GM23248 (cell line): ENCODE measurements at regions not wholly inside any gene's neighbourhood (a gene's known extent, or its start where the extent isn't known, plus 50 kb on each side); places are given as distances from the start of the nearest gene placed in this dataset.
A peak's percentile ranks its signal among the peaks of the same experiment; 100 is the strongest.

Source experiments
- DNase-seq: peaks from one replicate; pipeline ENCODE4 v3.0.0-alpha.2; 2015
- H2AFZ ChIP-seq: fragments of 200-600 bp; sonication (generic); 2 replicates; pipeline ENCODE4 v1.6.1; 2016; ENCODE audit warnings: antibody characterized with exemption
- H3F3A ChIP-seq: fragments of 200-600 bp; sonication (generic); 2 replicates; pipeline ENCODE4 v1.6.1; 2016; ENCODE audit warnings: mild to moderate bottlenecking, antibody characterized with exemption, mixed run types; ENCODE audit not compliant: insufficient read depth
- H3K27ac ChIP-seq: fragments of 200-600 bp; sonication (generic); 2 replicates; pipeline ENCODE4 v1.5.1; 2016; ENCODE audit warnings: mild to moderate bottlenecking
- H3K27me3 ChIP-seq: fragments of 200-600 bp; sonication (generic); replicated peaks from 2 replicates; pipeline ENCODE4 v1.6.1; 2016; ENCODE audit warnings: mild to moderate bottlenecking; ENCODE audit not compliant: insufficient read depth
- H3K36me3 ChIP-seq: fragments of 200-600 bp; sonication (generic); 2 replicates; pipeline ENCODE4 v1.6.1; 2016; ENCODE audit warnings: low read depth, mild to moderate bottlenecking
- H3K4me1 ChIP-seq: fragments of 200-600 bp; sonication (generic); 2 replicates; pipeline ENCODE4 v1.6.1; 2016; ENCODE audit warnings: mild to moderate bottlenecking; ENCODE audit not compliant: insufficient read depth
- H3K4me2 ChIP-seq: fragments of 200-600 bp; sonication (generic); one replicate; pipeline ENCODE4 v1.6.1; 2016; ENCODE audit warnings: mild to moderate bottlenecking; ENCODE audit not compliant: unreplicated experiment
- H3K4me3 ChIP-seq: fragments of 200-600 bp; sonication (generic); 2 replicates; pipeline ENCODE4 v1.5.1; 2016; ENCODE audit warnings: mild to moderate bottlenecking
- H3K79me2 ChIP-seq: fragments of 200-600 bp; sonication (generic); 2 replicates; pipeline ENCODE4 v1.6.1; 2016; ENCODE audit warnings: mild to moderate bottlenecking; ENCODE audit not compliant: insufficient read depth
- H3K9ac ChIP-seq: fragments of 200-600 bp; sonication (generic); 2 replicates; pipeline ENCODE4 v1.6.1; 2016; ENCODE audit warnings: mild to moderate bottlenecking
- H3K9me2 ChIP-seq: fragments of 200-600 bp; sonication (generic); 2 replicates; pipeline ENCODE4 v1.6.1; 2016; ENCODE audit warnings: mixed run types, mild to moderate bottlenecking, moderate library complexity; ENCODE audit not compliant: insufficient read depth
- H3K9me3 ChIP-seq: fragments of 200-600 bp; sonication (generic); one replicate; pipeline ENCODE4 v1.6.1; 2017; ENCODE audit warnings: low read depth
- H4K20me1 ChIP-seq: fragments of 200-600 bp; sonication (generic); 2 replicates; pipeline ENCODE4 v1.6.0; 2016; ENCODE audit not compliant: insufficient read depth
- EZH2 ChIP-seq: fragments of 200-600 bp; sonication (generic); IDR thresholded peaks from 2 replicates; pipeline ENCODE4 v1.6.1; 2018; ENCODE audit warnings: antibody characterized with exemption, mild to moderate bottlenecking; ENCODE audit not compliant: insufficient read depth, poor library complexity, severe bottlenecking
- EZH2phosphoT487 ChIP-seq: fragments of 200-600 bp; sonication (generic); IDR thresholded peaks from 2 replicates; pipeline ENCODE4 v1.6.1; 2018; ENCODE audit warnings: antibody characterized with exemption, moderate library complexity, mild to moderate bottlenecking, low read depth; ENCODE audit not compliant: insufficient read depth
- WGBS, 2 experiments: methylation state at CpG; one replicate each; pipeline ENCODE4 v1.1.6; 2015 to 2017; ENCODE audit warnings: low lambda C conversion rate in 2 of 2, low coverage in 1 of 2; ENCODE audit errors: missing lambda C conversion rate in 2 of 2; 5-methylcytosine and 5-hydroxymethylcytosine counted together
- in situ Hi-C: fragments of 300-500 bp; cut with MboI; formaldehyde crosslinking; loops from 2 replicates; pipeline ENCODE4 v1.15.0; 2020

GRCh38 chr15:36359286-36359685 is 220.1 kb upstream of the CDIN1 start:
- Histone ChIP-seq H2AFZ (no peak overlapping the region), H4K20me1 (no peaks in the 10 kb centered on the region), H3K4me1 (peaks cover 67% of the 10 kb centered on the region), H3K9me2 (no peaks in the 10 kb centered on the region), H3K4me3 (no peak overlapping the region), H3K9me3 (no peaks in the 10 kb centered on the region), H3K36me3 (no peaks in the 10 kb centered on the region), H3K27me3 (no peaks in the 10 kb centered on the region), H3K4me2 (no peak overlapping the region), H3K9ac (no peak overlapping the region), H3K79me2 (no peaks in the 10 kb centered on the region), H3K27ac (no peak overlapping the region), H3F3A (peaks cover 64% of the 10 kb centered on the region)
- TF ChIP-seq EZH2phosphoT487 (no peak), EZH2 (no peak)
- in situ Hi-C loops, result no loop called here
- DNase-seq, result no peak
- WGBS, 2 experiments, result 83 to 85% methylated on average over 4 of the region's 4 CpGs

- Histone ChIP-seq H4K20me1 (no peaks in the 10 kb centered on the region), H3K4me3 (no peak overlapping the region), H3K9me2 (no peaks in the 10 kb centered on the region), H3K4me2 (peak overlapping the region; percentile 10), H2AFZ (no peak overlapping the region), H3K27me3 (no peaks in the 10 kb centered on the region), H3K36me3 (no peaks in the 10 kb centered on the region), H3K9ac (no peak overlapping the region), H3K4me1 (peaks cover 69% of the 10 kb centered on the region), H3K27ac (no peak overlapping the region; the same call in 1 of the 2 replicates), H3F3A (peaks cover 67% of the 10 kb centered on the region), H3K79me2 (no peaks in the 10 kb centered on the region), H3K9me3 (no peaks in the 10 kb centered on the region)
- peak; percentile 70 for DNase-seq
- in situ Hi-C loops, result no loop called here
- 69 to 71% methylated on average over 5 of the region's 5 CpGs for WGBS, 2 experiments
- TF ChIP-seq EZH2 (no peak), EZH2phosphoT487 (no peak)
Observed at GRCh38 chr15:36361351-36361870, 218.0 kb upstream of the CDIN1 start.

GRCh38 chr15:36362509-36362915 is 216.9 kb upstream of the CDIN1 start:
- Histone ChIP-seq H2AFZ (peak overlapping the region; percentile 54), H3K9ac (peak overlapping the region; percentile 61; the same call in 1 of the 2 replicates), H3K27me3 (no peaks in the 10 kb centered on the region), H3K4me3 (peak overlapping the region; percentile 2; the same call in 1 of the 2 replicates), H3K4me1 (peaks cover 58% of the 10 kb centered on the region), H3K4me2 (peak overlapping the region; percentile 54), H3K27ac (peak overlapping the region; percentile 82), H3K36me3 (no peaks in the 10 kb centered on the region), H3K79me2 (no peaks in the 10 kb centered on the region), H3K9me3 (no peaks in the 10 kb centered on the region), H4K20me1 (no peaks in the 10 kb centered on the region), H3F3A (peaks cover 56% of the 10 kb centered on the region), H3K9me2 (no peaks in the 10 kb centered on the region)
- in situ Hi-C loops, result no loop called here
- DNase-seq, result peak; percentile 79
- TF ChIP-seq EZH2 (no peak), EZH2phosphoT487 (no peak)
- WGBS, 2 experiments, result 5 to 11% methylated on average over 7 of the region's 7 CpGs

- H3K27me3 ChIP-seq, result no peaks in the 10 kb centered on the region
- WGBS, 2 experiments, result 21 to 22% methylated on average over 4 of the region's 4 CpGs
- H3K4me2 ChIP-seq, result peak overlapping the region; percentile 54
- H3F3A ChIP-seq, result peaks cover 49% of the 10 kb centered on the region
- no peaks in the 10 kb centered on the region for H3K36me3 ChIP-seq
- H3K9ac ChIP-seq, result peak overlapping the region; percentile 61
- peak overlapping the region; percentile 82 for H3K27ac ChIP-seq
- TF ChIP-seq EZH2phosphoT487, result no peak
- peak overlapping the region; percentile 54 for H2AFZ ChIP-seq
- no peaks in the 10 kb centered on the region for H3K9me2 ChIP-seq
- no peaks in the 10 kb centered on the region for H3K79me2 ChIP-seq
- no peaks in the 10 kb centered on the region for H4K20me1 ChIP-seq
- H3K9me3 ChIP-seq, result no peaks in the 10 kb centered on the region
- DNase-seq, result peak; percentile 63
- peaks cover 50% of the 10 kb centered on the region for H3K4me1 ChIP-seq
- in situ Hi-C loops, result no loop called here
- H3K4me3 ChIP-seq, result no peak overlapping the region
Observed at GRCh38 chr15:36363335-36363734, 216.1 kb upstream of the CDIN1 start.

GRCh38 chr15:36364377-36364776 is 215.0 kb upstream of the CDIN1 start:
- no peaks in the 10 kb centered on the region for H3K27me3 ChIP-seq
- H3K36me3 ChIP-seq, result no peaks in the 10 kb centered on the region
- no peak for DNase-seq
- TF ChIP-seq EZH2 (no peak), EZH2phosphoT487 (no peak)
- in situ Hi-C loops, result no loop called here
- H3K9me3 ChIP-seq, result no peaks in the 10 kb centered on the region
- H2AFZ ChIP-seq, result 0 out of 2 replicates have a peak overlapping the region, but pooled peaks have one; percentile 54
- no peaks in the 10 kb centered on the region; the same call in 1 of the 2 replicates for H3K9me2 ChIP-seq
- H3K9ac ChIP-seq, result no peak overlapping the region
- H3F3A ChIP-seq, result peaks cover 38% of the 10 kb centered on the region
- H4K20me1 ChIP-seq, result no peaks in the 10 kb centered on the region
- no peak overlapping the region for H3K27ac ChIP-seq
- H3K4me2 ChIP-seq, result no peak overlapping the region
- H3K4me3 ChIP-seq, result no peak overlapping the region
- WGBS, 2 experiments, result 27 to 30% methylated on average over 3 of the region's 3 CpGs
- H3K79me2 ChIP-seq, result no peaks in the 10 kb centered on the region
- H3K4me1 ChIP-seq, result peaks cover 49% of the 10 kb centered on the region
